Transverse colon (tissue), 3 donors: ENCODE measurements at regions not wholly inside any gene's neighbourhood (a gene's known extent, or its start where the extent isn't known, plus 50 kb on each side); places are given as distances from the start of the nearest gene placed in this dataset.

Source experiments
- POLR2A ChIP-seq: fragments of 450-650 bp; IDR thresholded peaks from one replicate; pipeline ENCODE4 v1.6.1; 2016; ENCODE audit warnings: antibody characterized with exemption, mild to moderate bottlenecking, moderate library complexity
- TF ChIP-seq, protein P1 (sequence below), 5 experiments: fragments of 200-600 bp in 3 of 5; fragments of 450-650 bp in 2 of 5; sonication (generic) in 3 of 5; IDR thresholded peaks; 1 replicate in 2 of 5; 2 replicates in 3 of 5; pipeline ENCODE4 v1.5.1; 2016 to 2017; ENCODE audit warnings: antibody characterized with exemption in 5 of 5, inconsistent platforms in 3 of 5, mild to moderate bottlenecking in 2 of 5, moderate library complexity in 1 of 5

DNA sequence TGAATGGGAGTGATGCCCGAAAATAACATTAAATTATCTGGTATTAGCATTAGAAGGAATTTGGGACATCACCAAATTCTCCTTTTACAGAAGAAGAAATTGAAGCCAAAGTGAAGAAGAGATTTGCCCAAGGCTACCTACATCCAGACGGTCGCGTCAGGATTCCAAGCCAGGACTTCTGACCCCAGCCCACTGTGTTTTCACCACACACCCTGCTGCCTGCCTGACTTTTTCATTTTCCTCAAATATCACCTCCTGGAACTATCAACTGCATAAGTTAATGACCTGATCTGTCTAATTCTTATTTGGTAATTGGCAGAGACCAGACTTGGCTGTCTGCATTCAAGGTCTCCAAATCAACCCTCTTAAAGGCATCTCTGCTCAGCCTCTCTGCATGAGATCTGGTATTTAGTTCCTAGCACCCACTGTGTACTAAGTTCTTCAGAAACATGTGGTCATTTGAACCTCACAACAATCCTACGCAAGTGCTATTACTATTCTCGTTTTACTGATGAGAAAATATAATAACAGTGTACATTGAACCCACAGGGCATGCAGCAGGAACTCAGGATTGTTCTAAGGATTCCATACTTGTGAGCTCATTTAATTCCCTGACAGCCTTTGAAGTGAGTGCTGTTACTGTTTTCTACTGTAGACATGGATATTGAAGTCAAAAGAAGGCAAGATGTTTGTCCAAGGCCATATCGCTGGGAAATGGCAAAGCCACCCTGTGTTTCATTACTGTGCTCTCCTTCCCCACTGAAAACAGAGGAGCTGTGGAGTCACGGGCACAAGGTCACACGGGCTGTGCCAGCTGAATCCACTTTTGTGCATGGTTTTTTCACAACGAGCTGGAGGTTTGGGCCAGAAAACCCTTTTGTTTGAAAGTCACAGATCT is 195.2 kb upstream of the C1QTNF7 start:
- TF ChIP-seq, protein P1, sequence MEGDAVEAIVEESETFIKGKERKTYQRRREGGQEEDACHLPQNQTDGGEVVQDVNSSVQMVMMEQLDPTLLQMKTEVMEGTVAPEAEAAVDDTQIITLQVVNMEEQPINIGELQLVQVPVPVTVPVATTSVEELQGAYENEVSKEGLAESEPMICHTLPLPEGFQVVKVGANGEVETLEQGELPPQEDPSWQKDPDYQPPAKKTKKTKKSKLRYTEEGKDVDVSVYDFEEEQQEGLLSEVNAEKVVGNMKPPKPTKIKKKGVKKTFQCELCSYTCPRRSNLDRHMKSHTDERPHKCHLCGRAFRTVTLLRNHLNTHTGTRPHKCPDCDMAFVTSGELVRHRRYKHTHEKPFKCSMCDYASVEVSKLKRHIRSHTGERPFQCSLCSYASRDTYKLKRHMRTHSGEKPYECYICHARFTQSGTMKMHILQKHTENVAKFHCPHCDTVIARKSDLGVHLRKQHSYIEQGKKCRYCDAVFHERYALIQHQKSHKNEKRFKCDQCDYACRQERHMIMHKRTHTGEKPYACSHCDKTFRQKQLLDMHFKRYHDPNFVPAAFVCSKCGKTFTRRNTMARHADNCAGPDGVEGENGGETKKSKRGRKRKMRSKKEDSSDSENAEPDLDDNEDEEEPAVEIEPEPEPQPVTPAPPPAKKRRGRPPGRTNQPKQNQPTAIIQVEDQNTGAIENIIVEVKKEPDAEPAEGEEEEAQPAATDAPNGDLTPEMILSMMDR (IDR thresholded peaks at IDR 0.05), result no peak
- TF ChIP-seq POLR2A, result no peak
